Body of pancreas (tissue), 4 donors: ENCODE measurements at regions not wholly inside any gene's neighbourhood (a gene's known extent, or its start where the extent isn't known, plus 50 kb on each side); places are given as distances from the start of the nearest gene placed in this dataset.

Experiments used
- ATAC-seq: fragments of 150-250 bp; one replicate; pipeline ENCODE4 v1.9.1; 2016
- DNase-seq, 4 donors: peaks; one replicate each; pipeline ENCODE4 v3.0.0-alpha.2; 2019
- H3K27ac ChIP-seq, 4 donors: fragments of 200-600 bp; sonication (generic); 1 replicate in 3 of 4; 2 replicates in 1 of 4; pipeline versions ENCODE4 v1.5.1 to v1.6.1; 2016 to 2019; ENCODE audit warnings: mild to moderate bottlenecking in 1 of 4, mixed read lengths in 1 of 4, moderate library complexity in 1 of 4
- H3K27me3 ChIP-seq, 2 donors: fragments of 200-600 bp; sonication (generic); one replicate each; pipeline ENCODE4 v1.6.0; 2016; ENCODE audit warnings: mild to moderate bottlenecking in 1 of 2
- H3K36me3 ChIP-seq, 2 donors: fragments of 200-600 bp; sonication (generic); replicated peaks in 1 of 2; 2 replicates each; pipeline ENCODE4 v1.5.1; 2016; ENCODE audit warnings: low read depth in 2 of 2; ENCODE audit not compliant: insufficient read depth in 1 of 2
- H3K4me1 ChIP-seq: fragments of 200-600 bp; sonication (generic); one replicate; pipeline ENCODE4 v1.6.0; 2016
- H3K4me3 ChIP-seq, 2 donors: fragments of 200-600 bp; sonication (generic); 1 replicate in 1 of 2; 2 replicates in 1 of 2; pipeline ENCODE4 v1.5.1; 2016 to 2019
- H3K9me3 ChIP-seq, 3 donors: fragments of 200-600 bp; sonication (generic); 1 replicate in 2 of 3; 2 replicates in 1 of 3; pipeline ENCODE4 v1.5.1; 2016
- POLR2A ChIP-seq, 3 donors: fragments of 450-650 bp; IDR thresholded peaks; one replicate each; pipeline ENCODE4 v1.6.1; 2016; ENCODE audit warnings: antibody characterized with exemption in 3 of 3, mild to moderate bottlenecking in 2 of 3
- WGBS, 2 donors: methylation state at CpG; one replicate each; pipeline ENCODE4 v1.1.5; 2017; 5-methylcytosine and 5-hydroxymethylcytosine counted together
- intact Hi-C: fragments of 100-400 bp; cut with DNase I; formaldehyde crosslinking; loops from one replicate; pipeline ENCODE4 v1.15.1; 2023
- TF ChIP-seq, protein P1 (sequence below), 7 experiments: fragments of 450-650 bp in 4 of 7; fragments of 200-600 bp in 3 of 7; sonication (generic) in 3 of 7; IDR thresholded peaks; one replicate each; pipeline ENCODE4 v1.5.1; 2016 to 2019; ENCODE audit warnings: antibody characterized with exemption in 7 of 7

DNA sequence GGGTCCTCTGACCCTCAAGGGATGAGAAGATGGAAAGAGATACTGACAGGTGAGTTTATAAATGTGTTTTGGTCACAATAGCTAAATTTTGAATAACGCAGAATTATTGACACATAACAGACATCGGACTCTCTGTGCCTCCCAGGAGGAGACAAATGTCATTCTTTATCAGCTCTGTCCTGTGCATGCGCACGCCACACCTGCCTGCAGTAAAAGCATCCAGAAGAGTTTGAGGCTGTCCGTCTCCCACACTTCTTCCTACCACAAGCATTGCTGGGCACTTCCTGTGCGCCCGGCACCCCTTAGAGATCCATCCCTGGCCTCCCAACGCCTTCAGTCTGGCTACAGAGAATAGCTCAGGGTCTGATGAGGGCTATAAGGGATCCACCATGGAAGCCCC, 81.5 kb upstream of the CST7 start:
- 65 to 84% methylated on average over 6 to 8 of the region's 8 CpGs for WGBS, 2 donors

DNA sequence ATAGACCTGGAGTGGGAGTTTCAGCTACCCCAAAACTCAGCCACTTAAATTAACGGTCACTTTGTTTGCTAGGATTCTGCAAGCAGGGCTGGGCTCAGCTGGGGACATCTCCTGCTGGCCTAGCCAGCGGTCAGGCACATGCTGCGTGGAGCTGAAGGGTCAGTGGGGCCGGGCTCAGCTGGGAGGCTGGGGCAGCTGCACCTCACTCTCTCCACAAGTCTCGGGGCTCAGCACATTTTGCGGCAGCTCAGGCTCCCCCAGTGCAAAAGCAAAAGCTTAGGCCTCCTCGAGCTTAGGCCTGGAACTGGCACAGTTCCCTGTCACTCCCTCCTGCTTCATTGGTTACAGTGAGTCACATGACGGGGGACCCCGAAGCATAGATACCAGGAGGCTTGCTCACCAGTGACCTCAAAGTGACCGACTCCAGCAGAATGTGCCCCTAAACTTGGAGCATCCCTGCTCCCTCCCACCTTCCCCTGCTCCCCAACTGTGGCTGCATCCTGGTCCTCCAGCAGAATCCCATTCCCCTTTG, 80.6 kb upstream of the CST7 start:
- H3K27me3 ChIP-seq: no peaks in the 10 kb centered on the region
- no peaks in the 10 kb centered on the region for H3K36me3 ChIP-seq
- 70 to 79% methylated on average over 4 to 10 of the region's 10 CpGs for WGBS, 2 donors
- no peak overlapping the region for H3K4me3 ChIP-seq
- no peak for ATAC-seq
- peaks cover 0 to 16% (median 0%) of the 10 kb centered on the region in 3 donors for H3K9me3 ChIP-seq
- DNase-seq: no peak
- no peaks in the 10 kb centered on the region for H3K4me1 ChIP-seq
- TF ChIP-seq, protein P1, sequence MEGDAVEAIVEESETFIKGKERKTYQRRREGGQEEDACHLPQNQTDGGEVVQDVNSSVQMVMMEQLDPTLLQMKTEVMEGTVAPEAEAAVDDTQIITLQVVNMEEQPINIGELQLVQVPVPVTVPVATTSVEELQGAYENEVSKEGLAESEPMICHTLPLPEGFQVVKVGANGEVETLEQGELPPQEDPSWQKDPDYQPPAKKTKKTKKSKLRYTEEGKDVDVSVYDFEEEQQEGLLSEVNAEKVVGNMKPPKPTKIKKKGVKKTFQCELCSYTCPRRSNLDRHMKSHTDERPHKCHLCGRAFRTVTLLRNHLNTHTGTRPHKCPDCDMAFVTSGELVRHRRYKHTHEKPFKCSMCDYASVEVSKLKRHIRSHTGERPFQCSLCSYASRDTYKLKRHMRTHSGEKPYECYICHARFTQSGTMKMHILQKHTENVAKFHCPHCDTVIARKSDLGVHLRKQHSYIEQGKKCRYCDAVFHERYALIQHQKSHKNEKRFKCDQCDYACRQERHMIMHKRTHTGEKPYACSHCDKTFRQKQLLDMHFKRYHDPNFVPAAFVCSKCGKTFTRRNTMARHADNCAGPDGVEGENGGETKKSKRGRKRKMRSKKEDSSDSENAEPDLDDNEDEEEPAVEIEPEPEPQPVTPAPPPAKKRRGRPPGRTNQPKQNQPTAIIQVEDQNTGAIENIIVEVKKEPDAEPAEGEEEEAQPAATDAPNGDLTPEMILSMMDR (IDR thresholded peaks at IDR 0.05): no peak
- no peak for TF ChIP-seq POLR2A (IDR thresholded peaks at IDR 0.05)
- intact Hi-C loops: no loop called here
- no peak overlapping the region for H3K27ac ChIP-seq

More for the DNA sequence above, 81.5 kb upstream of the CST7 start:
- Histone ChIP-seq H3K27me3 (no peaks in the 10 kb centered on the region), H3K9me3 (peaks cover 0 to 16% (median 0%) of the 10 kb centered on the region in 3 donors), H3K4me1 (no peaks in the 10 kb centered on the region), H3K4me3 (no peak overlapping the region), H3K27ac (no peak overlapping the region), H3K36me3 (no peaks in the 10 kb centered on the region)
- no peak for TF ChIP-seq POLR2A (IDR thresholded peaks at IDR 0.05)
- TF ChIP-seq, protein P1 (IDR thresholded peaks at IDR 0.05): no peak
- DNase-seq (no peak), ATAC-seq (no peak)
- intact Hi-C loops: no loop called here

DNA sequence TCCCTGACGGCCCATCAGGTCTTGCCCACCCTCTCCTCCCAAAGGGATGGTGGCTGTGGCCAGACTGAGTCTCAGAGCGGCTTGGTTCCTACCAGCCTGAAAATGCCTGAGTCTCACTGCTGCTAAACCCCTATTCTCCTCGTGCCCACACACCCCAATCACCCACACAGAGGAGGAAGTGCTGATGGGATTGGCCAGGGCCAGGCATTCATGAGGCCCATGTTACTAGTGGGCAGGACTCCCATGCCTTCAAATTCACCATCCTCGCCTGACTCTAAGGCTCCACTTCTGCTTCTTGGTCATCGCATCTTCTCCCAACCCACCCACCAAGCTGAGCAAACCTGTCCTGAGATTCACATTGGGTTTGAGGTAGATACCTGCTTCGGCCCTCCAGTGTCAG, 80.1 kb upstream of the CST7 start:
- no peaks in the 10 kb centered on the region for H3K4me1 ChIP-seq
- DNase-seq (no peak), ATAC-seq (no peak)
- peaks cover 0 to 16% (median 0%) of the 10 kb centered on the region in 3 donors for H3K9me3 ChIP-seq
- WGBS, 2 donors: 65 to 70% methylated on average over 6 of the region's 6 CpGs
- intact Hi-C loops: no loop called here
- TF ChIP-seq POLR2A (IDR thresholded peaks at IDR 0.05): no peak
- TF ChIP-seq, protein P1 (IDR thresholded peaks at IDR 0.05): no peak
- no peak overlapping the region for H3K4me3 ChIP-seq
- H3K27ac ChIP-seq: no peak overlapping the region
- no peaks in the 10 kb centered on the region for H3K36me3 ChIP-seq
- no peaks in the 10 kb centered on the region for H3K27me3 ChIP-seq

DNA sequence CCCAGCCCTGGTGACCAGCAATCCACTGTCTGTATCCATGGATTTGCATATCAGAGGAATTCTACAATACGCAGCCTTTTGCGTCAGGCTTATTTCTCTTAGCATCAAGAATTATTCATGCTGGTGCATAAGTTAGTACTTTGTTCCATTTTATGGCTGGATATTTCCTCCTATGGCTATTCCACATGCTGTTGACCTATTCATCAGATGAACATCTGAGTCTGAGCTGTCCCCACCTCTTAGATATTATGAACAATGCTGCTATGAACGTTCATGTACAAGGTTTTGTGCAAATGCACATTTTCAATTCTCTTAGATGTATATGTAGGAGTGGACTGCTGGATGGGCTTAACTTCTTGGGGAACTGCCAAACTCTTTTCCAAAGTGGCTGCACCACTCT, 79.0 kb upstream of the CST7 start:
- intact Hi-C loops: no loop called here
- no peaks in the 10 kb centered on the region for H3K27me3 ChIP-seq
- TF ChIP-seq, protein P1 (IDR thresholded peaks at IDR 0.05): no peak
- TF ChIP-seq POLR2A (IDR thresholded peaks at IDR 0.05): no peak
- H3K27ac ChIP-seq: no peak overlapping the region
- H3K9me3 ChIP-seq: peaks cover 0 to 10% (median 0%) of the 10 kb centered on the region in 3 donors
- no peaks in the 10 kb centered on the region for H3K4me1 ChIP-seq
- H3K4me3 ChIP-seq: no peak overlapping the region
- no peaks in the 10 kb centered on the region for H3K36me3 ChIP-seq
- no peak for ATAC-seq
- WGBS, 2 donors: 69 to 73% methylated on average over 3 of the region's 3 CpGs
- no peak for DNase-seq

DNA sequence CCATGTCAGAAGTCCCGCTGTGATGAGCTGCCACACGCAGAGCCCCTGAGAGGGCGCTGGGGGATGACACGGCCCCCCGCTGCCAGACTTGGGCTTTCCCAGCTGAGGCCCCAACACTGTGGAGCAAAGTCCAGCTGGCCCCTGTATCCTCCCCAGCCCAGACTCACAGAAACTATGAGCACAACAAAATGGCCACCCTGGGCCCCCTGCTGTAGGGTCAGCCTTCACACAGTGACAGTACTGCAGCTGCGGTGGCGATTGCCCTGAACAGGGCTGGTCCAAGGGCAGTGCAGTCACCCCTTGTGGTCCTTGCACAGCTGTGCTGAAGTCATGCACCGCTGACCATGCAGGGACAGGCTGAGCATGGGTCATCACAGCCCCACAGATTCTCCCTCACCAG, 78.2 kb upstream of the CST7 start:
- ATAC-seq (no peak), DNase-seq (no peak)
- TF ChIP-seq, protein P1 (IDR thresholded peaks at IDR 0.05): no peak
- no peak for TF ChIP-seq POLR2A (IDR thresholded peaks at IDR 0.05)
- Histone ChIP-seq H3K27me3 (no peaks in the 10 kb centered on the region), H3K27ac (no peak overlapping the region), H3K4me1 (no peaks in the 10 kb centered on the region), H3K9me3 (peaks cover 0 to 2% (median 0%) of the 10 kb centered on the region in 3 donors), H3K36me3 (no peaks in the 10 kb centered on the region), H3K4me3 (no peak overlapping the region)
- 44 to 71% methylated on average over 2 to 8 of the region's 8 CpGs for WGBS, 2 donors
- intact Hi-C loops: no loop called here
